CD4-positive, alpha-beta T cell treated with Interleukin-4 for 1 hour (primary cell): ENCODE measurements at regions not wholly inside any gene's neighbourhood (a gene's known extent, or its start where the extent isn't known, plus 50 kb on each side); places are given as distances from the start of the nearest gene placed in this dataset.
"Not testable (repeated sequence)": the region's sequence is repeated elsewhere in the genome, so short reads cannot be mapped to it uniquely, and the experiment has no call there.

Experiments used
- DNase-seq, 2 donors: peaks; one replicate each; pipeline ENCODE4 v3.0.0-alpha.2; 2020 to 2022

DNA sequence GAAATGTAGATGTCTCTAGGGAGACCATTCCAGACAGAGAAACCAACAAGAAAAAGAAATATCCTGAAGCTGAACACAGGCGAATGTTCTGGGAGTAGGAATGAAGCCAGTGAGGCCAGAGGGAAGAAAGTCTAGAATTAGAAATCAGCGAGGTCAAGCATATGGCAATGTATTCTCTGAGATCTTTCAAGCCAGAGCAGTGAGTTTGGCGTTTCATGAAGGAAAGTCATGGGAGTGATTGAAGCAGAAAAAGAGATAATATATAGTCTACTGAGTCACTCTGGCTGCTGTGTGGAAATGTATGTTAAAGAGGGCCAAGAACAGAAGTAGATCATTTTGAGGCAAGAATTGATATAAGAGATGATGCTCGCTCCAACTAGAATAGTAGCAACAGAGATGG, 576.0 kb downstream of the PCDH17 start:
- DNase-seq: no peak

DNA sequence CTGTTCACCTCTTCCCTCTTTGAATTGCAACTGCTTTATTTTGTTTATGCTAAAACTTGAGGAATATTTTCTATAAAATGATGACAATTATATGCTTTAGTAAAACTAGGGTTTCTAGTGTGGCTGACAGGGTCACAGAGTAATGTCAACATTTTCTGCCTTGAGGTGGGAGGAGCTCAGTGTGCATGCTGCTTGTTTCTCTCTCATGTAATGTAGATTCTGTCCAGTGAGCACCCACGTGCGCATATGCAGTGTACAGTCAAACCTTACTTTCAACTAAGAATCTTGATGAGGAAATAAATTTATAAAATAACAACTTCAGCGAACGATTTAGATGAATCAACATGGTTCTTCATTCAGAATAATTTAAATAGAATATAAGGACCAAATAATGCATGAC, 603.9 kb downstream of the PCDH17 start:
- no peak for DNase-seq

DNA sequence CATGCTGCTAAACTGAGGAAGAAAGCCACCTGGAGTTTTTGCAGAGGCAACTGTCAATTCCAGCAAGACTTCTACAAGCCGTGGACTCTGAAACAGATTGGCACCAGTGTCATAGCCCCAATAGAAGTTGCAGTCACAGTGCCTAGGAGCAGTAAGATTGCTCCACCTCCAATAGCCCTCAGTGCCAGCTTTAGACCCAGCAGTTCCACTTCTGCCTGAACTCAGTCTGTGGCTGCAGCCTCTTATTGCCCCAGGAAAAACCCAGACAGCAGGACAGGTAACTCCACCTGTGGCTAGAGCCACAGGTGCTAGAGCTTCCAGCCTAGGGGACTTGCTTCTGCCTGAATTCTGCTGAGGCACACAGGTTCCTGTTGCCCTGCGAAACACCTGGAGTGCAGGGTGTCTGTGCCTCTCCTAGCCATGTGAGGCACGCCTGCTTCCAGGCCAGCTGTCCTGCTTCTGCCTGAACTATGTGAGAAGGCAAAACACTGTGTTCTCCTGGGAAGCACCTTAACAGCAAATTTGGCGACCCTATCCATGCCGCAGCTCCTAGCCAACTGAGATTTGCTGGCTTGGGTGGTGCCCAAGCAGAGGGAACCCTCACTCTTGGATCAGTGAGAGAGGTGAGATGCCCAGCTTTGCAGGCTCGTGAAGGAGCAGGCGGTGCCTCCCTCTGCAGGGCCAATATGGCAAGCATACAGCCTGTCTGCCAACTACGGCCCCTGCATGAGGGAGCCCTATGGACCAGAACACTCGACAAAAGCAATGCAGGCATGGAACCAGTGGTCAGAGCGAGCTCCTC, 607.6 kb downstream of the PCDH17 start:
- no peak for DNase-seq

DNA sequence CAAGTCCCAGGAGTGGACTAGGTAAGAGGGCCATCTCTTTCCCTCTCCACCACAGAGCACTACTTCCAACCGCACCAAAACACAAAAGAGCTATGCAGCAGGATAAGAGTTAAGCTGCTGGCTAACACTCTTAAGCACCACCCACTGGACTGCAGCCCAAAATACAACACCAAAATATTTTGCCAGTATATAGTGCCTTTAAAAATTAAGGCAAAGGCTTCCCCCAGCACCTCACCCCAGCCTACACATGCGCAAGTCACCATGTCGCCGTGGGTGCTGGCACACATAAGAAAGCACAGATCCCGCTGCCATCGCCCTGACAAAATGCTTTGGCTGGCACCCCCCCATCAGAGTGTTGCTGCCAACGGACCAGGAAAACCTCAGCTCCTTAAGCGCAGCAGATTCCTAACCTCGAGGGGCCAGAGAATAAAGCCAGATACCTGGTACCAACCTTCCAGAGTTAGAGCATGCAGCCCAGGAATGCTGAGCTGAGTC, 608.3 kb downstream of the PCDH17 start:
- no peak for DNase-seq

DNA sequence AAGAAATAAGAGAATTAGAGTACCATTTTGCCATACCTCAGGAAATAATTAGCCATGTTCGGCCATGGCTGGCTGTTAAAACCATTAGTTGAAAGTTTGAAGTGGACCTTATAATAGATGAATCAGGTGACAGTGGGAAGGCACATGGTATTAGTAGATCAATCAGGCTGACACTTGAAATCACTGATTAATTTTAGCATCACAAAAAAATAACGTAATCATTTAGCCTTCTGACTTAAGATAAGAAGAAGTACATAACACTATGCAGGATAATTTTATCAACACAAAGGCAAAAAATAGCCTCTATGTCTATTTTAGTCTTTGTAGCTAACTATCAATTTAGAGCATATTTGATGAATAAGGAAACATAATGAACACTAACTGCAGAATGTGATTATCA, 615.5 kb downstream of the PCDH17 start:
- no peak for DNase-seq

DNA sequence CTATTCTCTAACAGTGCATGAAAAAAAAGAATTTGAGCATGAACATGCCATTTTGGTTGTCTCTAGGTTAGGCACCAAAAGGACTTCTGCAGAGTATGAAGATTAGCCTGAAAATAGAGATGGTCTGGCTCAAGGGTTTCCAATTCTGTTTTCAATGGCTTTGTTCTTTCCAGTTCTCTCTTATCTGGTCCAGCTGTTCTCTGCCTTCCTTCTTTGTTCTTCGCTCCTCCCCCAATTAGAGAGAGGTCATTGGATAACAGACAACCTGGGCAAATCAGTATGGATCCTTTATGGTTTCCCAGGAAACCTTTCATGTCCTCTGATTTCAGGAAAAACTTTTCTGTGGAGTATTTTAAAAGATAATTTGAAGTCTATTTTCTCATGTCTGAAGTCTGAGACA, 623.4 kb downstream of the PCDH17 start:
- DNase-seq: no peak

DNA sequence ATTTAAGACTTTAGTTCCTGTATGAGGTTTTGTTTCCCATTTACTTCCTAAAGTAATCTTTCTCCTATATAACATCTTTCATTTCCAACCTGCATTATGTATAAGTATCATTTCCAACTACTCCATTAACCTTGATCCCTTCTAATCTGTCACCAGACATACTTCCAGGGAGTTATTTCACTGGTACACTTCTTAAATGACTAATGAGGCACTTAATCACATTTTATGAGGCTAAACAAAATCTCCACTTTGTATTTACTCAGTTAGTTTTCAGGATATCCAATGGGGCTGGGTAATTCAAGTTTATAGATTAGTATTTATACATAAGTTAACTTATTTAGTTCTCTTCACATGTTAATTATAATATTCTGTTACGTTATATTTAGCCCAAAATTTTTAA, 634.7 kb downstream of the PCDH17 start:
- no peak for DNase-seq

DNA sequence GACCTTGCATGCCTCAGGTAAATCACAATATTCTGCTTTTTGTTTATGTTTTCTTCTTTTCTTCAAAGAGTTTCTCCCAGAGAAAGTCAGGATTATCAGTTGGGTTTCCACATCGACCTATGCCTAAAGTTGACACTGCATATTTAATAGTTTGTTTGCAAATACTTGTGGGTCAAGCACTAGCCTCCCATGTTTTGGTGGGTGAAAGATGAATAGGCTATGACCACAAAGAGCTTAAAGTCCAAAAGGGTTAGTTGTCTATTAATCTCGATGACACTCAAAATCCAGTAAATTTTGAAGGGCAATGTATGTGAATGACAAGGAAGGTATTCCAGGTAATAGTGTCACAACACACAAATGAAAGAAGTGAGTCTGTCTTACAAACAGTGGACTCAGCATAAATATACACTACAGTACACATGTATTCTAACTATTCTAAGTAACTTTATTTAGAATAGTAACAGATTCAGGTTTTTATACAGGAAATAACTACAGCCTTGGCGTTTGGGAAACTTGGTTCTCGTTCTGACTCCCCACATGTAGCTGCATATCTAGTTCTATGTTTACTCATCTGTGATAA, 667.1 kb downstream of the PCDH17 start:
- DNase-seq: no peak

DNA sequence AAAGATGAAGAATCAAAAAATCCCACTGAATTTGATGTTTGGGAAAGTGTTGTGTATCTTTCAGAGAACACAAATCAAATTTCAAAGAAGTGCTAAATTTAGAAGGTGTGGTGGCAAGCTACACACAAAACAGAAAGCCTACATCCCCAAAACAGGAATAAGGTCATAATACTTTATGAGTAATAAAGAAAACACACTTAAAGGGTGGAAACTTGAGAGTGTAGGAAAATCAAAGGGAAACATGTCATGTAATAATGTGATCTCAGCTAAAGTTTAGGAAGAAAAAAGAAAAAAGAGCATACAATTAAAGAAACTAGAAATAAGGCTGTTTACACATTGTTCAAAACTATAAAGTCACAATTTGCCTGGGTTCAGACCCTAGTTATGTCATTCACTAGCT, 668.7 kb downstream of the PCDH17 start:
- no peak for DNase-seq

DNA sequence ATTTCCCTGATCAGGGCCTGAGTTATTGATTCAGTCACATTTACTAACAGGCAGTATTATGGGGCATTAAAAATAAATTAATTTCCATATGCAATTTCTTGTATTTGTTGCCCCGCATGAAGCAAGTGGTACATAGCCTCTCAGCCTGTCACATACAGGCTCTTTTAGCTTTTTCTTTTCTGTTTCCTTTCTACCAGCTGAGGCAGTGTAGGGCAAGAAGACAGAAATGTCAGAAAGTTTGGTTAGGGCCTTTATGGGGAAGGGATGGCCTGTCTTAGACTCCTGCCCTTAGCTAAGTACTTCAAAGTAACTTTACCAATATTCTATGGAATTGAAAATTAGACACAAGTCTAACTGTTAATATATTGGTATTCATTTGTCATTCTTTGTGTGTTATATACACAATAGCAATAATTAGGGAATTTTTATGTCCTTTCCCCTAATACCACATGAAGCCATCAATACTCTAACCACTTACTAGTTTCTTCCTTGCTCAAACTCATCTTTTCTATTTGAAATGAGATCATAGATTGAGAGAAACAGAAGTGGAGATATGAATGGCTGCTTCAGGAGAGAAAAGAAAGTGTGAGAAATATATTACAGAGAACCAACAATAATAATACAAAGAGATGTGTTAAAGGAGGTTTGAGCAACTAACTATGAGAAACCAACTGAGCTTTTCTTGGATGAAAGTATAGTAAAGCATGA, 669.6 kb downstream of the PCDH17 start:
- DNase-seq: no peak

DNA sequence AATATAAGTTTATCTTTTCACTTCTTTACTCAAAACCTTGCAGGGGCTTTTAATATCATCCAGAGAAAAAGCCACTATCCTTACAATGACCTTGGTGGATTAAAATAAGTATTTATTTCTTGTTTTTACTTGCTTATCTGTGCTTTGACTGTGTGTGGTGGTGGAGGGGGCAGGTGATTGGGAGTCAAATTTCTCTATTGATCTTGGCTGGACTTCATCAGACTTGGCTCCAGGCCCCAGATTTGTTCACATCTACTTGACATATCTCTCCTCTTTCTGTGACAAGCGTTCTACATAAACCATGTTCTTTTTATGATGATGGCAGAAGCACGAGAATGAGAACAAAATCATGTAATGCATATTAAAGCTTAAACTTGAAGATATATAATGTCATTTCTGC, 670.8 kb downstream of the PCDH17 start:
- no peak for DNase-seq

DNA sequence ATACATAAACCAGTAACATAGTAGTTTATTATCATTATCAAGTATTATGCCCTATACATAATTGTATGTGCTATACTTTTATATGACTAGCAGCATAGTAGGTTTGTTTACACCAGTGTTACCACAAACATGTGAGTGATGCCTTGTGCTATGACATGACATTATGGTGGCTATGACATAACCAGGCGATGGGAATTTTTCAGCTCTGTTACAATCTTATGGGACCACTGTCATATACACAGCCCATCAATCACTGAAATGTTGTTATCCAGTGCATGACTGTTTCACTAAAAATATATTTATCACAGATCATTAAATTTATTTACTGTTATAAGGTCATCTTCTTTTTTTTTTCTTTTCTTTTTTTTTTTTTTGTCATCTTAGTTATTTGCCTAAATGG, 674.5 kb downstream of the PCDH17 start:
- no peak for DNase-seq

DNA sequence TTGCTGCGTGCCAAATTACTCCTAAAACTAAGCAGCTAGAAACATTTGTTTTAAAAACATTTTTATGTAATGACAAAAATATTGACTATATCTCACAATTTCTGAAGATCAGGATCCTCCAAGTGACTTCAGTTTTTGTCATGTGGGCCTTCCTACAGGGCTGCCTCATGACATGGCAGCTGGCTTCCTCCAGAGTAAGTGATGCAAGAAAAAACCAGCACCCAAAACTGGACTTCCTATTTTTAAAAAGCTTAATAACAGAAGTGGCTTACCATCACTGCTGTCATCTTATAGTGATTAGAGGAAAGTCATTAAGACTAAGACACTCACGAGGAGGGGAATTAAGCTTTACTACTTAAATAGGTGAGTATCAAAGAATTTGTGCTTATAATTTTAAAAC, 681.7 kb downstream of the PCDH17 start:
- no peak for DNase-seq

DNA sequence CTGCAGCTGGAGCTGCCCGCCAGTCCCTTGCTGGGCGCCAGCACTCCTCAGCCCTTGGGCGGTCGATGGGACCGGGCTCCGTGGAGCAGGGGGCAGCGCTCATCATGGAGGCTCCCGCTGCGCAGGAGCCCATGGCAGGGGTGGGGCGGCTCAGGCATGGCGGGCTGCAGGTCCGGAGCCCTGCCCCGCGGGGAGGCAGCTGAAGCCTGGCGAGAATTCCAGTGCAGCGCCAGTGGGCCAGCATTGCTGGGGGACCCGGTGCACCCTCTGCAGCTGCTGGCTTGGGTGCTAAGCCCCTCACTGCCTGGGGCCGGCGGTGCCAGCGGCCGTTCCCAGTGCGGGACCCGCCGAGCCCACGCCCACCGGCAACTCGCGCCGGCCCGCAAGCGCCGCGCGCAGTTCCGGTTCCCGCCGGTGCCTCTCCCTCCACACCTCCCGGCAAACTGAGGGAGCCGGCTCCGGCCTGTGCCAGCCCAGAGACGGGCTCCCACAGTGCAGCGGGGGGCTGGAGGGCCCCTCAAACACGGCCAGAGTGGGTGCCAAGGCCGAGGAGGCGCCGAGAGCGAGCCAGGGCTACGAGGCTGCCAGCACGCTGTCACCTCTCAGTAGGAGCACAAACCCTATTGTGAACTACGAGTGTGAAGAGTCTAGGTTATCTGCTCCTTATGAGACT, 687.1 kb downstream of the PCDH17 start:
- no peak for DNase-seq

DNA sequence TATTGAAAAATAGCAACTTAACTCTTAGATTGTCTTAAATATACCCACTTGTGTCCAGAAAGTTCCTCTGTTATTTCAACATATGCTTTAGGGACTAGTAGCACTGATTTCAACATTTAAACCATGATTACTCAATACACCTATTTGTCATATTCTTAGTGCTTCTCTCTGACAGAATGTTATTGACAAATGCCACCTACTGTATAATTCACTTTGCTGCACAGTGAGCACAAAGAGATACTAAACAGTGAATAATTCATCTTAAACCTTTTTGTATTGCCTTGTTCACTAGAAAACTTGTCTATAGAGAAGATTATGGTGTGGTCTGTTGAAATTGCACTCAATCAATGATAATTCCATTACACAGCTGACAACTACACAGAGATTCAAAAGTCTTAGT, 692.6 kb downstream of the PCDH17 start:
- no peak for DNase-seq

DNA sequence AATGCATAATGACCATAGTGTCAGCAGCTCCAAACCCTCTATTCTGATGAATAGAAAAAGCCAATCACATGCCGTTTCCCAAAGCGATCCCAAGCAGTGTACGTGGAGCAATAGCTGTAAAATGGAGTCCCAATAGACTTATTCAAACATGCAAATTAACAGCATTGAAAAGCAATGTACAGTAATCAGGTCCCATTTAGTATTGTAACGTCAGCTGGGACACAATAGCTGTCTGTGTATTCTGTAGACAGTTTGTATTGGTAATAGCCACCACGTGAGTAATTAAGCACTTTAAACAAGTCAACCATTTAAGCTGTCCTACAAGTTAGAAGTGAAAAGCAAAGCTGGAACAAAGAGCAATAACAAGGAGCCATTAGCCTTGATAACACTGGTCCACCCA, 698.2 kb downstream of the PCDH17 start:
- no peak for DNase-seq

DNA sequence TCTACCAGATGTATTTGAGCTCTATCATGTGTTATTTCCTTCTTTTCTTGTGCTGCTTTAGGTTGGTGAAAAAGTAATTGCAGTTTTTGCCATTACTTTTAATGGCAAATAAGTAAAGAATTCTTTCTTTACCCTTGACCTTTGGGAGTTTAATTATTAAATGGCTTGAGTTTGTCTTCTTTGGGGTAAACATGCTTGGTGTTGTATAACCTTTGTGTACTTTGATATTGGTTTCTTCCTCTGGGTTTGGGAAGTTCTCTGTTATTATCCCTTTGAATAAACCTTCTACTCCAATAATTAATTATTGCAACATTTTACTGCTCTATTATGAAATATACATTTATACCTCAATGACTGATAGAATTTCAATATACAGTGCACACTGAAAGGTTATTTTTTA, 709.4 kb downstream of the PCDH17 start:
- no peak for DNase-seq

DNA sequence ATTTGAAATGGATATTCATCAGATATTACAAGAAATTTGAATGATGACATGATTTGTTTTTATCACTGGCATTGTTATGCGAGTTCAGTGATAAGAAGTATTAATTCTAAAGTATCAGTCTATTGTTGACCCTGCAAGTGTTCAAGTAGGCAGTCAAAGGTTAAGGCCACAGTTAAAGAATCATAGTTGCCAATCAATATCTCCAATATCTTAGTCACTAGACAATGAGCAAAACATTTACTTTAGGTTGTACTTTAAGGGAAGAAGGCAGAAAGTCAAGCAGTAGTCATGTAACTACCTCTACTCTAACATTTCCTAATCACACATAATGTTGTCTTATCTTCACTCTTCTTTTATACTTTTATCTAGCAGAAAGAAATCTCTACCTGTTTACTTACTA, 709.8 kb downstream of the PCDH17 start:
- DNase-seq: no peak

DNA sequence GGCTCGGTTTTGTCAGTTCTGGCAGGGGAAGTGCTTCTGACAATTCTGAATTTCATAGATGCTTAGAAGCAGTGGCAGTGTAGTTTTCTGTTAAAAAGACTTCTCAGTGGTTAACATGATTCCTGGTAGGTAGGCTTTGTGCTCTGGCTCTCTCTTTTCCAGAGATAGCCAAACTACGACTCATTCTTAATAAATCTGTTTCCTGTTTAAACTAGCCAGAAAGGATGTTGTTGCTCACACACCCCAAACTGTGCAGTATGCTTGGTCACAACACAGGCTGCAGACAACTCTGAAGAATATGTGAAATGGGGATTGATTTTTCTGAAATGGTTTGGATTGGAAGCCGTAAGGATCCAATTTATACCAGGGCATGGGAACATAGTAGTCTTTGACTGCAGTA, 711.5 kb downstream of the PCDH17 start:
- no peak for DNase-seq

DNA sequence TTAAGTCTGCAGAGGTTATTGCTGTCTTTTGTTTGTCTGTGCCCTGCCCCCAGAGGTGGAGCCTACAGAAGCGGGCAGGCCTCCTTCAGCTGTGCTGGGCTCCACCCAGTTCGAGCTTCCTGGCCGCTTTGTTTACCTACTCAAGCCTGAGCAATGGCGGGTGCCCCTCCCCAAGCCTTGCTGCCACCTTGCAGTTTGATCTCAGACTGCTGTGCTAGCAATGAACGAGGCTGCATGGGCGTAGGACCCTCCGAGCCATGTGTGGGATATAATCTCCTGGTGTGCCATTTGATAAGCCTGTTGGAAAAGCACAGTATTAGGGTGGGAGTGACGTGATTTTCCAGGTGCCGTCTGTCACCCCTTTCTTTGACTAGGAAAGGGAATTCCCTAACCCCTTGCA, 720.6 kb downstream of the PCDH17 start:
- not testable (repeated sequence) for DNase-seq

DNA sequence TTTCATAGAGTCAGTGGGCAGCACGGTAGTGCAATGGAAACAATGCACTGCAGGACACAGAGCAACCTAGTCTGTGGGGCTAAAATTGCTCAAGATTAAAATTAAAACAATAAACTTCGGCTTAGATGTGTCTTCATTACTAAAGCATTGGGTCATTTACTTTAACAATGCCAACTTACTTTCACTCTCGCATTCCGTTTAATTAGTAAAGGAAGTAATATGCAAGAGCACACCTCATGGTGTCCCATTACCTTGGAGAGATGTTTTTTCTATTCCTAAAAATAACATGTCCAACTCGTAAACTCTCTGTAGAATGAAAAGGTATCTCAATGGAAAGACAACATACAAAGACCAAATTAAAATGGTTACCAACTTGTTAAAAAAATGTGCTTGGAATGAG, 738.4 kb downstream of the PCDH17 start:
- no peak for DNase-seq

DNA sequence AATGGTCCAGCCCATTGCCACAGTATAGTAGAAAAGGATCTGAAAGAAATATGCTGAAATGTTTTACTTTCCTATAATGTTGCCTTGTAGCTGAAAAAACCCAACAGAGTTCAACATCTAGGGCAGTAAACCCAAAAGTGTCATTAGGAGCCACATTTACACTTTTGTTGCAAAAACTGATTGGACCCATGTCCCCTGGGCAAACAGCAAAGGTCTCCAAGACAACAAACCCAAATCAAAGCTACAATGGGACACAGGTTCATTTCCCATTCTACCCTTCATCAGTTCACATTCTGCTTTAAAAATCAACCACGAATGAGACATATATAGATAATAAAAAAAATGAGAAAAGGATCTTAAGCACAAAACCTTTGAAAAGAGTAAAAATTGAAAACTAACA, 744.8 kb downstream of the PCDH17 start:
- DNase-seq: no peak

DNA sequence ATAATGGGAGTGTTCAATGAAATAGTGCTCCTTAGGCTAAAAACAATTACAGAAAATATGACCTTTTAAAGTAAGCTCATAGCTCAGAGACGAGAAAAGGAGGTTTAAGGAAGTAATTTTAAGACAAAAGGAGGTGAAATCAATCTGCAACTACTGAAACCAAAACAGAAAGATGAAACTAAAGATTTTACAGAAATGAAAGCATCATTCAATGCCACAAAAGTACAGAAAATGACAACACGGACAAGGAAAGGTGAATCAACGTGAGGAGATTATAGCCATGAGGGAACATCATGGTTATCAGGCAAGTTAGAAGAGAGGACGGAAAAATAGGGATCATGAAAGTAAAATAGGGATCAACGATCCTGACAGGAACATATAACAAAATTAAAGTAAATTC, 745.2 kb downstream of the PCDH17 start:
- no peak for DNase-seq

DNA sequence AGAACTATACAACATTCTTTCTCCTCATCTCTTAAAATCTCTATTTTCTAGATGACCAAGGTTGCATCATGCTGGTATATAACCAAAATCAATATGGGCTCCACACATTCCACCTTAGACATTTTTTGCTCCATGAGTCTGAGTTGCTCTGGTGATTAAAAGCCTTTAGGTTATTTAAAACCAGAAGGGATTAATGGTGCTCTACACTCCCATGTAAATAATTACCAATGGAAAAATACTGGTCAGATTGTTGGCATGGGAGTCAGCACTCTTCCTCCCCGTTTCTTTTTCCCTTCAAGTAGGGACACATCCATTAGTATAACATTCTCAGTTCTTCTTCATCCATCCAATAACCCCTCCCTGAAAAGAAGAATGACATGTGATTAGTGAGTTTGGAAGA, 747.7 kb downstream of the PCDH17 start:
- DNase-seq: no peak
